GM21360 (cell line): ENCODE measurements at regions not wholly inside any gene's neighbourhood (a gene's known extent, or its start where the extent isn't known, plus 50 kb on each side); places are given as distances from the start of the nearest gene placed in this dataset.

ENCODE experiments used
- ATAC-seq: cut with Tn5 transposase; IDR thresholded peaks from one replicate; pipeline ENCODE4 v1.9.1; 2021; ENCODE audit warnings: mild to moderate bottlenecking, moderate library complexity; ENCODE audit not compliant: unreplicated experiment

GRCh38 chr21:28110716-28111115, 882.0 kb downstream of the LTN1 start:
- no peak for ATAC-seq

GRCh38 chr21:28110074-28110473, 882.6 kb downstream of the LTN1 start:
- ATAC-seq = no peak

- no peak for ATAC-seq
These were observed 886.2 kb downstream of the LTN1 start for GRCh38 chr21:28106370-28106890.

- ATAC-seq = no peak
These were observed 888.3 kb downstream of the LTN1 start for GRCh38 chr21:28104346-28104745.

GRCh38 chr21:28100366-28100765, 892.3 kb downstream of the LTN1 start:
- no peak for ATAC-seq

DNA sequence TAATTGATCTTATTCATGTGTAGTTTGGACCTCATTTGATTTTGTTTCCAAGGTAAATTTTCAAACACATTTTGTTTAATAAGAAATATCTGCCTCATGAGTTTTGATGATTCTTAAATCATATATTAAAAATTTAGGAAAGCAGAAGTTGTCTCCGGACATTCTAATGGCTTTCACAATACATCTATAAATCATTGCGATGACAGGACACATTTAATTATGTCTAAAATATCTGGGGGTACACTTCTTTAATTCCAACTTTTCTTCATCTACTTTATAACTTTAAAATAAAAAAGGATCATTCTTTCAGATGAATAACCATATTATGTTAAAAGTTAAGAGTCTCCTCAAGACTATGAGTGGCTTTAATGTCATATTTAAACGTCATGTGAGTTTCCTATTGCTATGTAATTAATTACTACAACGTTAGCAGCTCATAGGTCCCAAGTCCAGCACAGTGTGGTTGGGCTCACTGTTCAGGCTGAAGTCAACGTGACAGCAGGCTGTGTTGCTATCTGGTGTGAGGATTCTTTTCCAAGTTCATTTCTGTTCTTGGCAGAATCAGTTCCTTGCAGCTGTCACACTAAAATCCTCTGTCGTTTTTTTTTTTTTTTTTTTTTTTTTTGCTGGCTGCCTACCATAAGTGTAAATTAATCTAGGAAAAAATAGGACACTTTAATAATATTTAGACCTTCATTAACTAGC, 893.5 kb downstream of the LTN1 start:
- ATAC-seq = no peak

GRCh38 chr21:28091466-28091865, 901.2 kb downstream of the LTN1 start:
- ATAC-seq = no peak

DNA sequence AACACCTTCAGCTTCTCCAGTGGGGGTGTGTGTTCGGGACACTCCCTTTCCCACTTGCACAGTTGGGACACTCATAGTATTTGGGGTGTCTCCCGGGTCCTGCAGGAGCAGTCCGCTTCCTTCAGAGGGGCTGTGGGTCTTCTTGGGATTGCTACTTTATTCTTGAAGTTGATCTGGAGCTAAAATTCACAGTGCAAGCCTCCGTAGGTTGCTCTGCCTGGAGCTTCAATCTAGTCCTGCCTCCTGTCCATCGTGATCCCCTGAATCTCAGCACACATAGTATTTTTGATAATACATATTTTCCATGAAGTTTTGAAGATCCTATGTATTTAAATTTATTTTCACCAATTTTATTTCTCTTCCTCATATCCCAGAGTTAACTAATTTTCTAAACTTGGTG, 902.1 kb downstream of the LTN1 start:
- ATAC-seq = no peak

DNA sequence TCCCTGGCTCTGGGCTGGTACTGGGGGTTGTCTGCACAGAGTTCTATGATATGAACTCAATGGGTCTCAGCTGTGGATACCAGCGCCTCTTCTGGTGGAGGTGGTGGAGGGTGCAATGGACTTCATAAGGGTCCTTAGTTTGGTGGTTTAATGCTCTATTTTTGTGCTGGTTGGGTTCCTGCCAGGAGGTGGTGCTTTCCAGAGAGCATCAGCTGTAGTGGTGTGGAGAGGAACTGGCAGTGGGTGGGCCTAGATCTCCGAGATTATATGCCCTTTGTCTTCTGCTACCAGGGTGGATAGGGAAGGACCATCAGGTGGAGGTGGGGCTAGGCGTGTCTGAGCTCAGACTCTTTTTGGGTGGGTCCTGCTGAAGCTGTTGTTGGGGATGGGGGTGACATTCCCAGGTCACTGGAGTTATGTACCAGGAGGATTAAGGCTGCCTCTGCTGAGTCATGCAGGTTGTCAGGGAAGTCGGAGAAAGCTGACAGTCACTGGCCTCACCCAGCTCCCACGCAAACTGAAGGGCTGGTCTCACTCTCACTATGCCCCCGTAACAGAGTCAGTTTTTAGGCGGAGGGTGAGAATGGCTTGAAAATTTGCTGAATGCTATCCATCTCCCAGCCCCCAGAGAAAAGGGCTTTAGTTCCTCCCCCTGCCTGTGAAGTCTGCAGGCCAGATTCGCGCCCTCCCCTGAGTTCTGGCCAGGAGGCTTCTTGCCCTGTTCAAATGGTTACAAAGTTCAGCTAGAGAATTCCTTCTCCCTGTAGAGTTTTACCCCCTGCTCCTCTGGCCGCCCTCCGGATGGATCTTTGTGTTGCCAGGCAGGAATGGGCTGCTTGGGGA, 902.9 kb downstream of the LTN1 start:
- no peak for ATAC-seq

DNA sequence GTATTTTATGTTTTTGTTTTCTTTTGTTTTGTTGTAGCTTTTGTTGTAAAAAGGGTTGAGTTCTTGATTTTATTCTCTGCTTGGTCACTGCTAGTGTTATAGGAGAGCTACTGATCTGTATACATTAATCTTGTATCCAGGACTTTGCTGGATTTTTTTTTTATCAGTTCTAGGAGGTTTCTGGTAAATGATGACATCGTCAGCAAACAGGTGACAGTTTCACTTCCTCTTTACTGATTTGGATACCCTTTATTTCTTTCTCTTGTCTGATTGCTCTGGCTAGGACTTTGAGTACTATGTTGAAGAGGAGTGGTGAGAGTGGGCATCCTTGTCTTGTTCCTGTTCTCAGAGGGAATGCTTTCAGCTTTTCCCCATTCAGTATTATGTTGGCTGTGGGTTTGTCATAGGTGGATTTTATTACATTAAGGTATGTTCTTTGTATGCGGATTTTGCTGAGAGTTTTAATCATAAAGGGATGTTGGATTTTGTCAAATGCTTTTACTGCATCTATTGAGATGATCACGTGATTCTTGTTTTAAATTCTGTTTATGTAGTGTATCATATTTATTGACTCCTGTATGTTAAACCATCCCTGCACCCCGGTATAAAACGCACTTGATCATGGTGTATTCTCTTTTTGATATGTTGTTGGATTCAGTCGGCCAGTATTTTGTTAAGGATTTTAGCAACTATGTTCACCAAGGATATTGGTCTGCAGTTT, 905.7 kb downstream of the LTN1 start:
- ATAC-seq = no peak

- ATAC-seq = no peak
These were observed 907.7 kb downstream of the LTN1 start for GRCh38 chr21:28084951-28085350.

DNA sequence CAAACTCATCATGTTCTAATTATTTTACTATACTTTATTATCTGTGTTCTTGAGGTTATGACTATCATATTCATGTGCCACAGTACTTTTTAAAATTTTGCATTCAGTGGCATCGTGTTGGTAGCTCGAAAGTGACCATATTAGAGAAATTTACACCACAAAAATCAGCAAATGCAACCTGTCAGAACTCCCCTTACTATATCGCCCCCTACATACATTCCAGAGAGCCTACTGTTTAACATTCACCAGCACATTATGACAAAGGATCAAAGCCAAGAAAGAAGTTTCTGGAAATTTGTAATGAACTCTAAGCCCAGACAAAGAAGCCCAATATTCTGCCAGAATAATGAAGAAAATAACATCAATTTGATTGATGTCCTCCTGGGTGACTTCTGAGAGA, 909.3 kb downstream of the LTN1 start:
- ATAC-seq = no peak

DNA sequence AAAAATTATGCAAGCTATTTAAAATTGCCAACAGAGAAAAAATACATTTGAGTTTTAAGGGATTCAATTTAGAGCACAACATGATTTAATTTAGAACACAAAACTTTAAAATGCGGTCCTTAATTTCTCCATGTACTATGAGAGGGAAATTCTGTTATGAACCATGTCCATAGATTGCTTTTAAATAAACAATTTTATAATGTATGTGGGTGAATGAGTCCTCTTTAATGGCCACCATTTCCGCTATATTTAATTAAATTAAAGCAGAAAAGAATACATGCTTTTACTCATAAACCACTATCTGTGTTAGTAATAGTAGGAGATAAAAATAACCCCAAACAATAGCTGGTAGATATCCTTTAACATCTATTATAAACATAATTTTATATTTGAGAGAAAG, 914.6 kb downstream of the LTN1 start:
- no peak for ATAC-seq

- no peak for ATAC-seq
These were observed 918.0 kb downstream of the LTN1 start for GRCh38 chr21:28074676-28075075.

GRCh38 chr21:28072601-28073000, 920.1 kb downstream of the LTN1 start:
- ATAC-seq = no peak

DNA sequence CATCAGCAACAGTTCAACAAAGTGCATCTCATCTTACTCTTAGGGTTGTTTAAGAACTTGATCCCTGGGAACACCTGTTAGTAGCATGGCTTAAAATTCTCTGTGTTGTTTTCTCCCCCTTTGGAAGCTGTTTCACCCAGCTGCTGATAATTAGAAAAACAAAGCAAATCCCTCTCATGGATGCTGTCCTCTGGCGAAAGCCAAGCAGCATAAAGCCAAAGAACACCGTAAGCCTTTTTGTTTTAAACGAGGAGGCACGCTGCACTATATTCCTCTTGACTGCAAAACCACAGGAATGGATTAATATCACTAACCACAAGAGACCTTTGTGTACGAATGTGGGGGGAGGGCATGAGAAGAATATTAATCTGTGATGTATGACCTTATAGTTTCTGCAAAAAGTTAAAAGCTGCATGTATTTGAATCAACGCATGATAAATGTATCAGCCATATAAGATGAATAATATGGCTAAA, 923.2 kb downstream of the LTN1 start:
- ATAC-seq = no peak

DNA sequence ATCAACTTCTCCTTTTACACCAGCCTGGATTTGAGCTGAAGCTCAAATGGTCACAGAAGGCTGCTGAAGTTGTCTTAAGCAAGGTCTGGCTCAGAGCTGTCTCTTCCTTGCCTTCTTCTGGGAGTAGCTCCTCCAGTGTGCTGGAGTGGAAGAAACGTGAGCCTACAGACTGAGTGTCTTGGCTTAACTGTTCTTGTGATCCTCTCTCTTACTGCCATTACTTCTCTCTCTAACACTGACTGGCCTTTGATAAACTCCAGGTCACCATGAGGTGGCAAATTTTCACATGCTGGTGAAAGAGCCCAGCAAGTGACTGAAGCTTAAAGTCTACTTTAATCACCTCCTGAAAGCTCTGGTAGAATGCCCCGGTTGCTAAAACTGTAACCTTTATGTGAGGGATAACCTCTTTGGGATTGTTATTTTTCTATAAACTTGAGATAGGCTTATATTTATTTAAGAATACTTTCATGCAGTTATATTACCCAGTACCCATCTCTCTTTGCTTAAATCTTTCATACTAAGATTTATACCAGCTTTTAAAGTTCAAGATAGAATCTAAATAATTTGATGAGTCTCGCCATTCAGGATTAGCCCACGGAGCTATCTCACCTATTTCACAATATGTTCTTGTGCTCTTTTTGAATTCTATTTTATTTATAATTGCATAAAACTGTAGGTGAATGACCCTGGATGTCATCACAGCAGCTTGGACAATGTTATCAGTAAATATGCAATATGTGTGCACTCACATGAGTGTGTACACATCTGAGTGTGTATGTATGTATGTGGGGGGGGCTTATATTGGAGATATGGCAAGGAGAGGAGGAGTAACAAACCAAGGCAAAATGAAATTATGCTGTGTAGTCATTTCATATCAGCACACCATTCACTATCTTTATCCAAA, 924.0 kb downstream of the LTN1 start:
- no peak for ATAC-seq

DNA sequence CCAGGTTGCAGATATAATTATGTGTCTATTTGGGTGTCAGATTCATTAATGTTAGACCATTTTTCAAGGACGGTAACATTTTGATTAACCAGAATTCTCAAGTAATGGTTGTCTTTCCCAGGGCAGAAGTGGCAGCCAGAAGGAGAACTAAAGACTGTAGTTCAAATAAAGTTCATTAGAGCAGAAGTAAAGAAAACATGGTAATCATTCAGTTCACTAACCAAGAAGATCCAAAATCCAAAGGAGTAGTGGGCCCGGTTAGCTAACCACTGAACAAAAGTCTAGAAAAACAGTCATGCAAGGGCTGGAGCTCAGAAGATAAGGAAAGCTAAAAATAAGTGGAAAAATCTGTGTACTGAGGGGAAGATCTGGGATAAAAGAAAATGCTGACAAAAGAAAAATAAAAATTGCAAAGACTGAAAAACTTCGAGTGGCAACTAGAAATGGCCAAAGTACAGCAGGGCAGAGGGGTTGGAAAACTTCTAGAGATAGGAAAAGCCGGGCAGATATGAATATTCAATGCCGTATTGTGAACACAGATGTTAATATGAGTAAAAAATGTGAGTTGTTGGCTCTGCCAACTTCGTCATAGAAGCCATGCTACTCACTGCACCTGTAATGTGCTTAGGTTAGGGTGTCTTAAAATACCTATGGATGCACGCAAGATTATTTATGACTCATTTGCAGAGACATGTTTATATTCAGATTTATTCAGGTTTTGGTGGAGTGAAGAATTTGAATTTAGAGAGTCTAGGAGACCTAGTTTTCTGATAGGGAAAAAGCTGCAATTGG, 925.9 kb downstream of the LTN1 start:
- ATAC-seq = no peak

- ATAC-seq = no peak
These were observed 926.6 kb downstream of the LTN1 start for GRCh38 chr21:28066076-28066475.
